Lower leg skin (tissue), 4 donors: ENCODE measurements at regions not wholly inside any gene's neighbourhood (a gene's known extent, or its start where the extent isn't known, plus 50 kb on each side); places are given as distances from the start of the nearest gene placed in this dataset.

Experiments
- DNase-seq, 2 donors: peaks; one replicate each; pipeline ENCODE4 v3.0.0-alpha.2; 2019; ENCODE audit warnings: low spot score in 2 of 2
- H3K4me3 ChIP-seq: fragments of 200-600 bp; sonication (generic); 2 replicates; pipeline ENCODE4 v1.5.1; 2017; ENCODE audit warnings: mild to moderate bottlenecking, low read depth; ENCODE audit not compliant: poor library complexity, severe bottlenecking
- POLR2A ChIP-seq, 2 donors: fragments of 450-650 bp; IDR thresholded peaks; one replicate each; pipeline ENCODE4 v1.6.1; 2016 to 2017; ENCODE audit warnings: antibody characterized with exemption in 2 of 2, mild to moderate bottlenecking in 1 of 2, moderate library complexity in 1 of 2
- WGBS, 2 donors: methylation state at CpG; one replicate each; pipeline ENCODE4 v1.1.5; 2018; 5-methylcytosine and 5-hydroxymethylcytosine counted together
- intact Hi-C: fragments of 100-400 bp; cut with DNase I; formaldehyde crosslinking; loops from one replicate; pipeline ENCODE4 v1.15.0; 2023; ENCODE audit warnings: low total_unique reads
- TF ChIP-seq, protein P1 (sequence below), 3 donors: fragments of 450-650 bp; IDR thresholded peaks; one replicate each; pipeline ENCODE4 v1.5.1; 2016; ENCODE audit warnings: antibody characterized with exemption in 3 of 3, mild to moderate bottlenecking in 3 of 3, moderate library complexity in 2 of 3

DNA sequence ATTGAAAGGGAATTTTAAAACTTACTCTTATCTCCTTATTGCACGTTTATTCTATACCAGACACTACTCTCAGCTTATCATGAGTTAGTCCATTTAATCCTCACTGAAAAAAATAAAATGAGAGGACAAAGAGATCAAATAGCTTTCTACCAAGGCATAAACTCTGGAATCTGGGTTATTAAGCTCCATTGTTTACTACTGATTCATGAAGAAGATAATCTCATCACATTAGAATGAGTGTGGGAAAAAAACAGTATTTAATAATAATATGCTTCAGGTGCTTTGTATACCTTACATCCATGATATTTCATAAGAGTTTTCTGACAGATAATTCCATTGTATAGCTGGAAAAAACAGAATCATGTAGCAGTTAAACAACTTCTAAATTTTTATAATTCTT lies 1092.6 kb downstream of the TECRL start:
- 0% methylated on average over 1 of the region's 1 CpG for WGBS, 2 donors
- intact Hi-C loops: no loop called here
- no peak for DNase-seq
- no peak overlapping the region for H3K4me3 ChIP-seq
- no peak for TF ChIP-seq POLR2A (IDR thresholded peaks at IDR 0.05)
- TF ChIP-seq, protein P1, sequence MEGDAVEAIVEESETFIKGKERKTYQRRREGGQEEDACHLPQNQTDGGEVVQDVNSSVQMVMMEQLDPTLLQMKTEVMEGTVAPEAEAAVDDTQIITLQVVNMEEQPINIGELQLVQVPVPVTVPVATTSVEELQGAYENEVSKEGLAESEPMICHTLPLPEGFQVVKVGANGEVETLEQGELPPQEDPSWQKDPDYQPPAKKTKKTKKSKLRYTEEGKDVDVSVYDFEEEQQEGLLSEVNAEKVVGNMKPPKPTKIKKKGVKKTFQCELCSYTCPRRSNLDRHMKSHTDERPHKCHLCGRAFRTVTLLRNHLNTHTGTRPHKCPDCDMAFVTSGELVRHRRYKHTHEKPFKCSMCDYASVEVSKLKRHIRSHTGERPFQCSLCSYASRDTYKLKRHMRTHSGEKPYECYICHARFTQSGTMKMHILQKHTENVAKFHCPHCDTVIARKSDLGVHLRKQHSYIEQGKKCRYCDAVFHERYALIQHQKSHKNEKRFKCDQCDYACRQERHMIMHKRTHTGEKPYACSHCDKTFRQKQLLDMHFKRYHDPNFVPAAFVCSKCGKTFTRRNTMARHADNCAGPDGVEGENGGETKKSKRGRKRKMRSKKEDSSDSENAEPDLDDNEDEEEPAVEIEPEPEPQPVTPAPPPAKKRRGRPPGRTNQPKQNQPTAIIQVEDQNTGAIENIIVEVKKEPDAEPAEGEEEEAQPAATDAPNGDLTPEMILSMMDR (IDR thresholded peaks at IDR 0.05): no peak

DNA sequence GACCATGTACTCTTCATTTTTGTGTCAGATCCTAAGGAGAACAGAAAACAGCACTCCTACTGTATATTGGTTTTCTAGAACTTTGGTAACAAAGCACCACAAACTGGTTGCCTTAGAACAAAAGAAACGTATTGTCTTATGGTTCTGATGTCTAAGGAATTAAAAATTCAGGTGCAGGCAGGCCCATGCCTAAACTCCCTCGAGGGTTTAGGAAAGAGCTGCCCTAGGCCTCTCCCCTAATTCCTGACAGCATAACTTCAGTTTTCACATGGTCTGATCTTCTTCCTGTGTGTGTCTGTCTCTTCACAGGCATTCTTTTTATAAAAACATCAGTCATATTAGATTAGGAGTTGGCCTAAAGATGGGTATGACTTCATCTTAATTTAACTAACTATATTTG lies 1093.6 kb downstream of the TECRL start:
- no peak overlapping the region for H3K4me3 ChIP-seq
- WGBS, 2 donors: 18 to 19% methylated on average over 2 of the region's 2 CpGs
- no peak for DNase-seq
- intact Hi-C loops: no loop called here
- TF ChIP-seq POLR2A (IDR thresholded peaks at IDR 0.05): no peak
- TF ChIP-seq, protein P1 (IDR thresholded peaks at IDR 0.05): no peak

DNA sequence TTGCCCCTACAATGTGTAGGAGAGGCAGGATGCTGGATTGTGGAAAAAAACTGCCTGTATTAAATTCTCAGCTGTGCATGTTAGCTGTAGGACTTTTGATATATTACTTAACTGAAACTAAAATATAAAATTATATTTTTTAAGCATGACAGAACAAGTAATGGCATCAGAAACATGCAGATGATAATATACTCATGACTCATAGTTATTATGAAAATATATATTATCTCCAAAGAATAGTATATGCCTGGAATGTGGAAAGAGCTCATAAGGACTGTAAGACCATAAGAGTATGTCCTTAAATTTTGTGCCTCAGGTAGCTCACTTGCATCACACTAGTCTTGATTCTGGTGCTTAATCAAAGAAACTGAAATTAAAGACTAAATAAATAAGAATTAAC lies 1100.6 kb downstream of the TECRL start:
- intact Hi-C loops: no loop called here
- no peak for TF ChIP-seq POLR2A (IDR thresholded peaks at IDR 0.05)
- TF ChIP-seq, protein P1 (IDR thresholded peaks at IDR 0.05): no peak
- no peak overlapping the region for H3K4me3 ChIP-seq
- DNase-seq: no peak

DNA sequence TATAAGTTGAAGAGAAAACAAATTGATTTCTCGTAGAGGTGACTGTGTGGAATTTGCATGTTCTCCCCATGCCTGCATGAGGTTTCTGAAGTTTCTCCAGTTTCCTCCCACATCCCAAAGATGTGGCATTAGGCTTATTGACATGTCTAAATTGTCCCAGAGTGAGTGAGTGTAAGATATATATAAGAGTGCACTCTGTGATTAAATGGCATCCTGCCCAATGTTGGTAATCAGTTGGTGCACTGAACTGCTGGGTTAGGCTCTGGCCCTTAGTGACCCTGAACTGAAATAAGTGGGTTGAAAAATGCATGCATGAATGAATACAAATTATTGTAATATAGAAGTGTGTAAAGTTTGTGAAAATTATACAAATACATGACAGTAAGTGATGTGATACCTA lies 1106.5 kb downstream of the TECRL start:
- TF ChIP-seq POLR2A (IDR thresholded peaks at IDR 0.05): no peak
- TF ChIP-seq, protein P1 (IDR thresholded peaks at IDR 0.05): no peak
- 85 to 88% methylated on average over 1 of the region's 1 CpG for whole genome bisulfite sequencing, 2 donors
- DNase-seq: no peak
- intact Hi-C loops: no loop called here
- no peak overlapping the region for H3K4me3 ChIP-seq

DNA sequence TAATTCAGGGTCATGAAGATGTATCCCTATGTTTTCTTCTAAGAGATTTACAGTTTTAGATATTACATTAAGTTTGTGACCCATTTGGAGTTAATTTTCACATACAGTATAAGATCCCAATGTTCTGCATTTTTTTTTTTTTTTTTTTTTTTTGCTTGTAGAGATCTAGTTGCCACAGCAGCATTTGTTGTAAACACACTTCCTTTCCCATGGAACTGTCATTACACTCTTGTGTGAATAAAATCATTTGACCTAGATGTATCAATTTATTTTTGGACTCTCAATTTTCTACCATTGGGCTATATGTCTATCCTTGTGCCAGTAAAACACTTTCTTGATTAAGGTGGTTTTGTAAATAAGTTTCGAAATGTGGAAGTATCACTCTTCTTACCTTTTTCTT lies 1107.2 kb downstream of the TECRL start:
- intact Hi-C loops: no loop called here
- TF ChIP-seq POLR2A (IDR thresholded peaks at IDR 0.05): no peak
- TF ChIP-seq, protein P1 (IDR thresholded peaks at IDR 0.05): no peak
- 80 to 94% methylated on average over 1 of the region's 1 CpG for WGBS, 2 donors
- H3K4me3 ChIP-seq: no peak overlapping the region
- DNase-seq: no peak

DNA sequence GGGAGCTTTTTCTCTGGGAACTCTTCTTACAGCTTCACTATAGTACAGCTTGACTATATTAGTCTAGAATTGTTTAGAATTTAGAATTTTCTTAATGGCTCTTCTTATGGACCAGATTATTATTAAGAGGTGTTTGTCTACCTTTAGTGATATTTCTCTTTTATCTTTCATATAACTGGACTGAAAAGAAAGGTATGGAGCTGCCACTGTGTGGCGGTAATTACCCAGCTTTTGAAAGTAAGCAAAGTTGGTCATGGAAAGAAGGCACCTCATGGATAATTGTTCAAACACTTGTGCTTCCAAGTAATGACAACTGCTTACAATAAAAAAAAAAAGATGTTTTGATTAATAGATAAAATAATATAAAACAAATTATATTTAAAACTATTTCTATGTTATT lies 1112.5 kb downstream of the TECRL start:
- WGBS, 2 donors: 43 to 71% methylated on average over 1 of the region's 1 CpG
- no peak overlapping the region for H3K4me3 ChIP-seq
- intact Hi-C loops: no loop called here
- no peak for TF ChIP-seq POLR2A (IDR thresholded peaks at IDR 0.05)
- TF ChIP-seq, protein P1 (IDR thresholded peaks at IDR 0.05): no peak
- DNase-seq: no peak
